NB4 (cell line): ENCODE measurements at regions not wholly inside any gene's neighbourhood (a gene's known extent, or its start where the extent isn't known, plus 50 kb on each side); places are given as distances from the start of the nearest gene placed in this dataset.

Experiments
- DNase-seq: peaks from one replicate; pipeline ENCODE4 v3.0.0; 2010; ENCODE audit warnings: low read depth
- H3K4me3 ChIP-seq: one replicate; pipeline ENCODE4 v1.5.1; 2011; ENCODE audit warnings: mild to moderate bottlenecking, low read depth, low read length, moderate library complexity
- CTCF ChIP-seq: IDR thresholded peaks from one replicate; pipeline ENCODE4 v1.5.1; 2012; ENCODE audit warnings: low read depth, low read length
- MAX ChIP-seq: IDR thresholded peaks from 2 replicates; pipeline ENCODE4 v1.6.1; 2011; ENCODE audit warnings: low read depth, low read length
- MYC ChIP-seq: IDR thresholded peaks from 2 replicates; pipeline ENCODE4 v1.6.1; 2011; ENCODE audit warnings: low read depth, low read length
- POLR2A ChIP-seq: IDR thresholded peaks from 2 replicates; pipeline ENCODE4 v1.6.1; 2011; ENCODE audit warnings: mild to moderate bottlenecking; ENCODE audit not compliant: insufficient read length; ENCODE audit errors: extremely low read depth

GRCh38 chr19:31784671-31785101 is 435.4 kb upstream of the TSHZ3 start:
- no peak overlapping the region for H3K4me3 ChIP-seq
- no peak for DNase-seq
- no peak for TF ChIP-seq MYC
- TF ChIP-seq MAX = no peak
- no peak for TF ChIP-seq CTCF
- TF ChIP-seq POLR2A = no peak

- H3K4me3 ChIP-seq = no peak overlapping the region
- DNase-seq = no peak
- TF ChIP-seq POLR2A = no peak
- no peak for TF ChIP-seq MAX
- TF ChIP-seq CTCF = no peak
- TF ChIP-seq MYC = no peak
Observed at GRCh38 chr19:31801611-31802010, 452.4 kb upstream of the TSHZ3 start.

GRCh38 chr19:31803835-31804446 is 454.7 kb upstream of the TSHZ3 start:
- H3K4me3 ChIP-seq = no peak overlapping the region
- no peak for TF ChIP-seq MYC
- no peak for TF ChIP-seq MAX
- TF ChIP-seq CTCF = no peak
- no peak for TF ChIP-seq POLR2A
- DNase-seq = no peak

- TF ChIP-seq CTCF = no peak
- no peak for TF ChIP-seq MAX
- no peak for TF ChIP-seq MYC
- TF ChIP-seq POLR2A = no peak
- no peak for DNase-seq
Observed at GRCh38 chr19:31804668-31805067, 455.4 kb upstream of the TSHZ3 start.

GRCh38 chr19:31810536-31811109 is 461.4 kb upstream of the TSHZ3 start:
- no peak overlapping the region for H3K4me3 ChIP-seq
- DNase-seq = no peak
- TF ChIP-seq MYC (no peak), POLR2A (no peak), CTCF (no peak), MAX (no peak)

More at GRCh38 chr19:31804668-31805067, 455.4 kb upstream of the TSHZ3 start:
- H3K4me3 ChIP-seq = no peak overlapping the region
